Islet precursor cell (in vitro differentiated cells): ENCODE measurements at regions not wholly inside any gene's neighbourhood (a gene's known extent, or its start where the extent isn't known, plus 50 kb on each side); places are given as distances from the start of the nearest gene placed in this dataset.

Source experiments
- DNase-seq: peaks from one replicate; pipeline ENCODE4 v3.0.0-alpha.2; 2018

GRCh38 chr20:62583424-62583920, 58.8 kb upstream of the SLCO4A1 start:
- no peak for DNase-seq

- DNase-seq = no peak
Measured at GRCh38 chr20:62584671-62585460, 57.4 kb upstream of the SLCO4A1 start.

GRCh38 chr20:62585461-62585970, 56.8 kb upstream of the SLCO4A1 start:
- no peak for DNase-seq

- no peak for DNase-seq
Measured at GRCh38 chr20:62586799-62587198, 55.5 kb upstream of the SLCO4A1 start.

- DNase-seq = no peak
Measured at GRCh38 chr20:62587757-62588402, 54.4 kb upstream of the SLCO4A1 start.

GRCh38 chr20:62588458-62589149, 53.7 kb upstream of the SLCO4A1 start:
- DNase-seq = no peak

GRCh38 chr20:62589150-62589498, 53.2 kb upstream of the SLCO4A1 start:
- DNase-seq = no peak

- DNase-seq = no peak
Measured at GRCh38 chr20:62589720-62590119, 52.6 kb upstream of the SLCO4A1 start.

- no peak for DNase-seq
Measured at GRCh38 chr20:62590309-62591121, 51.8 kb upstream of the SLCO4A1 start.

- no peak for DNase-seq
Measured at GRCh38 chr20:62591122-62591468, 51.2 kb upstream of the SLCO4A1 start.

- no peak for DNase-seq
Measured at GRCh38 chr20:62591591-62591990, 50.7 kb upstream of the SLCO4A1 start.
